ENCODE measurements at regions not wholly inside any gene's neighbourhood (a gene's known extent, or its start where the extent isn't known, plus 50 kb on each side); places are given as distances from the start of the nearest gene placed in this dataset.

DNA sequence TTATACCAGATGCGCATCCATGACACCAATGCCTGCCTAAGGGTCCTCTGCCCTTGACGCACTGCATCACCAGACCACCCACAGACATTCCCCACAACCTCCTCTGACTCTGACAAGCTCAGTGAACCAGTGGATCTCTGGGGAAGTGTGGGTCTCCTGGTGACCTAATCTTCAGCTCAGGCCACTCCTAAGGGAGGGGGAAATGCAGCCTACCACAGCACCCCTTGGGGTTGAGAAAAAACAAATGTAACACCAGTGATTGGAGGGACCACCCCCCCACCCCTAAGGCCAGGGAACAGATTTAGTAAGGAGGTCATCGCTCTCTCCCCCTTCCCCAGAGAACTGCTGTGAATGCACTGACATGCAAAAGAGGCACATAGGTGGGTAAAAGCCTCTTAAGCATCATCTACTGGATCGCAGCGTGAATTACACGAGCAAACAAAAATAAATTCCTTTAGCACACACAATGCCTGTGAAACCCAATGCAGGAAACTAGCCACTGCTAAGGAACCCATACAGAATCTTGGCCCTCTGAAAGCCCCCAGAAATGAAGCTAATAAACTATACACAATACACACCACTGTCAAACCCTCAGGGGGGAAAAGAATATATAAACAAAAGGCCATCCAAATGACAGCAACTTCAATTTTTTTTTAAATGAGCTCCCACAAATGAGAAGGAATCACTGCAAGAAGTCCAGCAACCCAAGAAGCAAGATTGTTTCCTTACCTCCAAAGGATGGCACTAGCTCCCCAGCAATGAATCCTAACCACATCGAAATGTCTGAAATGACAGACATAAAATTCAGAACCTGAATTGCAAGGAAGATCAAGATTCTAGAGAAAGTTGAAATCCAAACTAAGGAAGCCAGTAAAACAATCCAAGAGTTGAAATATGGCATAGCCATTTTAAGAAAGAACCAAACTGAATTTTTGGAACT lies 513.7 kb upstream of the PTGER4 start:
- no peak for TF ChIP-seq CTCF (IDR thresholded peaks at IDR 0.05)
- H3K27ac ChIP-seq, result no peak overlapping the region
- H3K4me3 ChIP-seq, result no peak overlapping the region
- no peak for DNase-seq (ENCODE audit: low spot score)

- Histone ChIP-seq H3K4me3 (no peak overlapping the region), H3K27ac (no peak overlapping the region)
- no peak for TF ChIP-seq CTCF (IDR thresholded peaks at IDR 0.05)
- DNase-seq (ENCODE audit: low spot score), result no peak
Measured at GRCh38 chr5:40165106-40165788, 514.5 kb upstream of the PTGER4 start.

DNA sequence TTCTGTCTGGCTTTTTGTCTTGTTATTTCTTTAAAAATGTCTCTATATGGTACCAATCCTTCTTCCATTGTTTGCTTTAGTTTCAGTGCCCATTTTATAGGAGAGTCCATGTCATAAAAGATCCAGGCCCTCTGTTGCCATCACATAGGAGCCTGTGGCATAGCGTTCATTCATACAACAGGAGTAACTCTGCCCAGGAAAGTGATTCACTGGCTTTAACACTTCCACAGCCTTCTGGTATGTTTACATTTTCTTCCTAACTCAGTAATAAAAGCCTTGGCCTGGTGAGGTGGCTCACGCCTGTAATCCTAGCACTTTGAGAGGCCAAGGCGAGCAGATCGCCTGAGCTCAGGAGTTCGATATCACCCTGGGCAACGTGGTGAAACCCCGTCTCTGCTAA lies 519.3 kb upstream of the PTGER4 start:
- TF ChIP-seq CTCF (IDR thresholded peaks at IDR 0.05), result no peak
- DNase-seq (ENCODE audit: low spot score), result no peak
- Histone ChIP-seq H3K4me3 (no peak overlapping the region), H3K27ac (no peak overlapping the region)

DNA sequence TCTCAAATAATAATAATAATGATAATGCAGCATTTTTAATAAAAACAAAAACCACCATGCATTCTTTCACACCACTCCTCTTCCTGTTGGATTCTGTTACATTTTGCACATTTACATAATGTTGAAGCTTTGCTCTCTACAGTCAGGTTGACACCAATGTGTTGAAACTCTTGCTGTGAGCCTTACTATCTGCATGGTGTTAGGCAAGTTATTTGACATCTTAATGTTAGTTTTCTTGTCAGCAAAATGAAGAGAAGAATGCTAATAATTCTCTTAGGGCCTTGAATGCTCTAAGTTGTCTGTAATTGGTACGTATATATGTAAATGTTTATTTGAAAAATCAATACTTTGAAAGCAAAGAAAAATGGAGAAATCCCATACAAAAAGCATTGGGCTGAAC lies 525.5 kb upstream of the PTGER4 start:
- TF ChIP-seq CTCF (IDR thresholded peaks at IDR 0.05), result no peak
- no peak overlapping the region for H3K4me3 ChIP-seq
- no peak for DNase-seq (ENCODE audit: low spot score)
- no peak overlapping the region for H3K27ac ChIP-seq

- Histone ChIP-seq H3K4me3 (no peak overlapping the region), H3K27ac (no peak overlapping the region)
- no peak for TF ChIP-seq CTCF (IDR thresholded peaks at IDR 0.05)
- no peak for DNase-seq (ENCODE audit: low spot score)
Measured at GRCh38 chr5:40150896-40151295, 528.8 kb upstream of the PTGER4 start.

GRCh38 chr5:40141896-40142295 lies 537.8 kb upstream of the PTGER4 start:
- Histone ChIP-seq H3K27ac (no peak overlapping the region), H3K4me3 (no peak overlapping the region)
- no peak for DNase-seq (ENCODE audit: low spot score)
- TF ChIP-seq CTCF (IDR thresholded peaks at IDR 0.05), result no peak

All from coronary artery (tissue), 2 donors.